ENCODE measurements at regions not wholly inside any gene's neighbourhood (a gene's known extent, or its start where the extent isn't known, plus 50 kb on each side); places are given as distances from the start of the nearest gene placed in this dataset.

DNA sequence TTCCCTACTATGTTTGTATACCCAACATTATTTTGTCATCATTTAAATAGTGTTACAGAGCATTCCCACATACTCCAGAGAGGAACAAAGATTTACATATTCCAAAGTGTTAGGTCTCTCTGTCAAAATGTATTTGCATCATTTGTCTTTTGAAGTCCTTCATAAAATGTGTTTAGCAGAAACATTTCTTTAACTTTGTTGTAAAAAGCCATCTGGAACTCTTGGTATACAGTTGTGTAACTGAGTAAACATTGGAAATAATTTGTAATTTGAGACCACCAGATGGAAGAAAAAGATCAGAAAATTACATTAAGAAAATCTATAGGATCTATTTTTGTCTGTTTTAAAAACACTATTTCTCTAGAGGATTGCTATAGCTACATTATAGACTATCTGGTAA, 56.6 kb upstream of the ALB start (continued):
- TF ChIP-seq ZNF232 (CRISPR knock-in tag; IDR thresholded peaks at IDR 0.05; ENCODE audit: borderline replicate concordance) (no peak), TRIM24 (CRISPR knock-in tag; IDR thresholded peaks at IDR 0.05) (no peak), U2AF1 (optimal IDR thresholded peaks at IDR 0.05; ENCODE audit: low read depth, low read length) (no peak), NFYB (CRISPR knock-in tag; IDR thresholded peaks at IDR 0.05) (no peak), POLR2G (IDR thresholded peaks at IDR 0.05; ENCODE audit: low read depth, low read length) (no peak), GTF2F1 (IDR thresholded peaks at IDR 0.05; ENCODE audit: low read length) (no peak), RARA (CRISPR knock-in tag; IDR thresholded peaks at IDR 0.05) (peak; percentile 27; the same call in 1 of the 2 replicates), AGO2 (optimal IDR thresholded peaks at IDR 0.05; ENCODE audit: low read depth, low read length) (no peak), FOXJ3 (CRISPR knock-in tag; IDR thresholded peaks at IDR 0.05; ENCODE audit: borderline replicate concordance) (peak; percentile 32; the same call in 1 of the 2 replicates), MED1 (CRISPR knock-in tag; IDR thresholded peaks at IDR 0.05) (peak; percentile 46; the same call in 1 of the 2 replicates), JUND (CRISPR knock-in tag; IDR thresholded peaks at IDR 0.05) (no peak), PHF20 (CRISPR knock-in tag; IDR thresholded peaks at IDR 0.05) (no peak), WIZ (CRISPR knock-in tag; IDR thresholded peaks at IDR 0.05) (no peak), TAF1 (CRISPR knock-in tag; IDR thresholded peaks at IDR 0.05) (no peak), ZNF749 (CRISPR knock-in tag; IDR thresholded peaks at IDR 0.05; ENCODE audit: borderline replicate concordance) (no peak), ZNF550 (CRISPR knock-in tag; IDR thresholded peaks at IDR 0.05; ENCODE audit: borderline replicate concordance) (no peak)
- TF ChIP-seq, protein P1, sequence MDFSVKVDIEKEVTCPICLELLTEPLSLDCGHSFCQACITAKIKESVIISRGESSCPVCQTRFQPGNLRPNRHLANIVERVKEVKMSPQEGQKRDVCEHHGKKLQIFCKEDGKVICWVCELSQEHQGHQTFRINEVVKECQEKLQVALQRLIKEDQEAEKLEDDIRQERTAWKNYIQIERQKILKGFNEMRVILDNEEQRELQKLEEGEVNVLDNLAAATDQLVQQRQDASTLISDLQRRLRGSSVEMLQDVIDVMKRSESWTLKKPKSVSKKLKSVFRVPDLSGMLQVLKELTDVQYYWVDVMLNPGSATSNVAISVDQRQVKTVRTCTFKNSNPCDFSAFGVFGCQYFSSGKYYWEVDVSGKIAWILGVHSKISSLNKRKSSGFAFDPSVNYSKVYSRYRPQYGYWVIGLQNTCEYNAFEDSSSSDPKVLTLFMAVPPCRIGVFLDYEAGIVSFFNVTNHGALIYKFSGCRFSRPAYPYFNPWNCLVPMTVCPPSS (IDR thresholded peaks at IDR 0.05), result no peak
- TF ChIP-seq, protein P2, sequence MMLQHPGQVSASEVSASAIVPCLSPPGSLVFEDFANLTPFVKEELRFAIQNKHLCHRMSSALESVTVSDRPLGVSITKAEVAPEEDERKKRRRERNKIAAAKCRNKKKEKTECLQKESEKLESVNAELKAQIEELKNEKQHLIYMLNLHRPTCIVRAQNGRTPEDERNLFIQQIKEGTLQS (CRISPR knock-in tag; IDR thresholded peaks at IDR 0.05), result no peak
- TF ChIP-seq, protein P3, sequence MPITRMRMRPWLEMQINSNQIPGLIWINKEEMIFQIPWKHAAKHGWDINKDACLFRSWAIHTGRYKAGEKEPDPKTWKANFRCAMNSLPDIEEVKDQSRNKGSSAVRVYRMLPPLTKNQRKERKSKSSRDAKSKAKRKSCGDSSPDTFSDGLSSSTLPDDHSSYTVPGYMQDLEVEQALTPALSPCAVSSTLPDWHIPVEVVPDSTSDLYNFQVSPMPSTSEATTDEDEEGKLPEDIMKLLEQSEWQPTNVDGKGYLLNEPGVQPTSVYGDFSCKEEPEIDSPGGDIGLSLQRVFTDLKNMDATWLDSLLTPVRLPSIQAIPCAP (CRISPR knock-in tag; IDR thresholded peaks at IDR 0.05; ENCODE audit: low read depth), result no peak
